Right lobe of liver (tissue), 6 donors: ENCODE measurements at regions not wholly inside any gene's neighbourhood (a gene's known extent, or its start where the extent isn't known, plus 50 kb on each side); places are given as distances from the start of the nearest gene placed in this dataset.

Experiments
- ATAC-seq, 4 donors: fragments of 200-7000 bp; cut with Tn5 transposase; one replicate each; pipeline ENCODE4 v1.9.1; 2020; ENCODE audit warnings: mild to moderate bottlenecking in 4 of 4, moderate library complexity in 4 of 4
- DNase-seq, 3 donors: peaks; one replicate each; pipeline ENCODE4 v3.0.0-alpha.2; 2020
- H3K27ac ChIP-seq, 3 donors: fragments of 200-600 bp; one replicate each; pipeline ENCODE4 v1.8.0; 2022
- H3K27me3 ChIP-seq, 2 donors: fragments of 200-600 bp; one replicate each; pipeline ENCODE4 v1.8.0; 2022
- H3K36me3 ChIP-seq, 4 donors: fragments of 200-600 bp; sonication (generic) in 1 of 4; one replicate each; pipeline versions ENCODE4 v1.5.1 to v1.8.0; 2017 to 2022; ENCODE audit warnings: control low read depth in 1 of 4
- H3K4me1 ChIP-seq, 4 donors: fragments of 200-600 bp; sonication (generic) in 1 of 4; one replicate each; pipeline versions ENCODE4 v1.5.1 to v1.8.0; 2017 to 2022; ENCODE audit warnings: control low read depth in 1 of 4
- H3K4me3 ChIP-seq, 3 donors: fragments of 200-600 bp; one replicate each; pipeline ENCODE4 v1.8.0; 2022
- H3K9me3 ChIP-seq, 4 donors: fragments of 200-600 bp; sonication (generic) in 1 of 4; one replicate each; pipeline versions ENCODE4 v1.5.1 to v1.8.0; 2017 to 2022; ENCODE audit warnings: control low read depth in 1 of 4
- POLR2A ChIP-seq: fragments of 450-650 bp; IDR thresholded peaks from one replicate; pipeline ENCODE4 v1.6.1; 2017; ENCODE audit warnings: antibody characterized with exemption, mild to moderate bottlenecking
- WGBS: methylation state at CpG from one replicate; pipeline ENCODE4 v1.1.6; 2018; ENCODE audit warnings: low coverage, low lambda C conversion rate; ENCODE audit not compliant: insufficient coverage; ENCODE audit errors: missing lambda C conversion rate; 5-methylcytosine and 5-hydroxymethylcytosine counted together
- intact Hi-C, 2 donors: fragments of 100-400 bp; cut with DNase I; formaldehyde crosslinking; loops; one replicate each; pipeline versions ENCODE4 v1.11.2 to v1.14.1; 2022
- small RNA-seq, 2 experiments: library from RNA; depleted of rRNA; stranded (forward); fragments of <200 nt; gene quantifications; one replicate each; pipeline ENCODE3, GENCODE V24; 2016
- TF ChIP-seq, protein P1 (sequence below), 4 donors: fragments of 200-600 bp in 3 of 4; fragments of 450-650 bp in 1 of 4; IDR thresholded peaks; one replicate each; pipeline versions ENCODE4 v1.5.1 to v1.8.0; 2016 to 2022; ENCODE audit warnings: antibody characterized with exemption in 4 of 4, mild to moderate bottlenecking in 2 of 4
- donor health status: DM: no; HTN: yes; CAD: no.
- donor health status: DM: no; HTN: no; CAD: no.
- donor health status: DM: no; HTN: no; CAD: no.
- donor health status: DM: no; HTN: yes; CAD: no.
- donor health status: DM: no; HTN: yes; CAD: no.

- H3K9me3 ChIP-seq, result no peaks in the 10 kb centered on the region
- H3K4me1 ChIP-seq, result no peaks in the 10 kb centered on the region
- H3K4me3 ChIP-seq, result no peak overlapping the region
- peak in 2 of 4 donors; percentile 25 to 46 for ATAC-seq
- no peaks in the 10 kb centered on the region for H3K27me3 ChIP-seq
- H3K36me3 ChIP-seq, result no peaks in the 10 kb centered on the region
- 69% methylated on average over 5 of the region's 5 CpGs for WGBS
- no peak overlapping the region for H3K27ac ChIP-seq
- no peak for TF ChIP-seq POLR2A
- TF ChIP-seq, protein P1, sequence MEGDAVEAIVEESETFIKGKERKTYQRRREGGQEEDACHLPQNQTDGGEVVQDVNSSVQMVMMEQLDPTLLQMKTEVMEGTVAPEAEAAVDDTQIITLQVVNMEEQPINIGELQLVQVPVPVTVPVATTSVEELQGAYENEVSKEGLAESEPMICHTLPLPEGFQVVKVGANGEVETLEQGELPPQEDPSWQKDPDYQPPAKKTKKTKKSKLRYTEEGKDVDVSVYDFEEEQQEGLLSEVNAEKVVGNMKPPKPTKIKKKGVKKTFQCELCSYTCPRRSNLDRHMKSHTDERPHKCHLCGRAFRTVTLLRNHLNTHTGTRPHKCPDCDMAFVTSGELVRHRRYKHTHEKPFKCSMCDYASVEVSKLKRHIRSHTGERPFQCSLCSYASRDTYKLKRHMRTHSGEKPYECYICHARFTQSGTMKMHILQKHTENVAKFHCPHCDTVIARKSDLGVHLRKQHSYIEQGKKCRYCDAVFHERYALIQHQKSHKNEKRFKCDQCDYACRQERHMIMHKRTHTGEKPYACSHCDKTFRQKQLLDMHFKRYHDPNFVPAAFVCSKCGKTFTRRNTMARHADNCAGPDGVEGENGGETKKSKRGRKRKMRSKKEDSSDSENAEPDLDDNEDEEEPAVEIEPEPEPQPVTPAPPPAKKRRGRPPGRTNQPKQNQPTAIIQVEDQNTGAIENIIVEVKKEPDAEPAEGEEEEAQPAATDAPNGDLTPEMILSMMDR (IDR thresholded peaks at IDR 0.05), result no peak
- intact Hi-C loops, result no loop called here
- no peak for DNase-seq
Observed at GRCh38 chr12:45670346-45671065, 59.0 kb upstream of the ARID2 start.

- DNase-seq (no peak), ATAC-seq (no peak)
- Histone ChIP-seq H3K36me3 (no peaks in the 10 kb centered on the region), H3K9me3 (no peaks in the 10 kb centered on the region), H3K27ac (no peak overlapping the region), H3K4me3 (no peak overlapping the region), H3K4me1 (no peaks in the 10 kb centered on the region), H3K27me3 (no peaks in the 10 kb centered on the region)
- no peak for TF ChIP-seq POLR2A
- WGBS, result 82% methylated on average over 3 of the region's 3 CpGs
- intact Hi-C loops, result no loop called here
Observed at GRCh38 chr12:45671254-45671653, 58.3 kb upstream of the ARID2 start.

DNA sequence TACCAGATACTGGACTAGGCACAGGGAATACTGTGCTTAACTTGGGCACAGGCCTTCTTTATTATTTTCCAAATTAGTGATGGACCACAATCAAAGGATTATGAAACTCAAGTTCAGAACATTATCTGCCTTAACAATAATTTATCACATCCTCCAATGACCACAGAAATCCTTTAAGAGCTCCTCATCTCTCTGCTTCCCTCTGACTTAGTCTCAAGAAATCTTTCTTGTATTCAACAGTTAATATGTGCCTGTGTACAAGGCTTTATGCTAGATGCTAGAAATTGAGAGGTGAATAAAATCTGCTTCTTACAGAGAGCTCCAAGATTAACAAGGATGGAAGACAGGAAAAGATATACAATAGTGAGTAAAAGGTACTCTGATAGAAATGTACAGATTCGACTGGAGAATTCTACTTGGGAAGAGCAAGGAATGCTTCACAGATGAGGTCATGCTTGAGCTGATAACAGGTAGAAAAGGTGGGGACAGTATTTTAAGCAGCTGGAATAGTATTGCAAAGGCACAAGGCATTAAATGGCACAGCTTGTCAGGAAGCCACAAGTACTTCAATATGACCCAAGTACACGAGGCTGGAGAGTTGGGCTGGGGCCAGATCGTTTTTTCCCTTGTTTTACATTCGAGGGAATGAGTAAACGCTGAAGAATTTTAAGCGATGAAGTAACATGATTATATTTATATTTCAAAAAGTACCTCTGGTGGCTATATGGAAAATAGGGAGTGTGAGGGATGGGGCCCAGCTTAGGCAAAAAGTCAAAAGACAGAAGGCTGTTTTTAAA lies 55.1 kb upstream of the ARID2 start:
- ATAC-seq, result no peak
- Histone ChIP-seq H3K36me3 (no peaks in the 10 kb centered on the region), H3K4me3 (no peak overlapping the region), H3K27me3 (no peaks in the 10 kb centered on the region), H3K27ac (no peak overlapping the region), H3K9me3 (no peaks in the 10 kb centered on the region), H3K4me1 (no peaks in the 10 kb centered on the region)
- 57% methylated on average over 6 of the region's 6 CpGs for WGBS
- TF ChIP-seq, protein P1 (IDR thresholded peaks at IDR 0.05), result no peak
- intact Hi-C loops, result no loop called here
- DNase-seq, result no peak

- intact Hi-C loops, result no loop called here
- DNase-seq (no peak), ATAC-seq (no peak)
- H3K36me3 ChIP-seq, result no peaks in the 10 kb centered on the region
- no peaks in the 10 kb centered on the region for H3K4me1 ChIP-seq
- H3K27ac ChIP-seq, result no peak overlapping the region
- 90% methylated on average over 2 of the region's 2 CpGs for WGBS
- no peak overlapping the region for H3K4me3 ChIP-seq
- no peaks in the 10 kb centered on the region for H3K27me3 ChIP-seq
- no peaks in the 10 kb centered on the region for H3K9me3 ChIP-seq
- TF ChIP-seq, protein P1 (IDR thresholded peaks at IDR 0.05), result no peak
- no peak for TF ChIP-seq POLR2A
Observed at GRCh38 chr12:45675534-45675933, 54.0 kb upstream of the ARID2 start.

Small RNA genes in the stretch of these regions (small RNA-seq; reads per million reads assigned to genes)
- 0 reads per million in 2 experiments for gene RF00026
